B cell (primary cell): ENCODE measurements at regions not wholly inside any gene's neighbourhood (a gene's known extent, or its start where the extent isn't known, plus 50 kb on each side); places are given as distances from the start of the nearest gene placed in this dataset.
"Not testable (repeated sequence)": the region's sequence is repeated elsewhere in the genome, so short reads cannot be mapped to it uniquely, and the experiment has no call there.

ENCODE experiments used
- ATAC-seq: fragments of 200-7000 bp; cut with Tn5 transposase; one replicate; pipeline ENCODE4 v1.10.0; 2021; ENCODE audit warnings: low read depth, mild to moderate bottlenecking, moderate number of reproducible peaks, moderate library complexity
- CTCF ChIA-PET: fragments of 350-600 bp; sonication (Branson Sonifier 250); formaldehyde crosslinking; loops from one replicate; lab custom pipeline; 2021; ENCODE audit warnings: antibody characterized with exemption, inconsistent platforms; lab: Charles Lee
- POLR2A ChIA-PET: fragments of 350-600 bp; sonication (Branson Sonifier 250); formaldehyde crosslinking; loops from one replicate; lab custom pipeline; 2021; ENCODE audit warnings: antibody characterized with exemption; lab: Charles Lee
- DNase-seq: peaks from one replicate; pipeline ENCODE4 v3.0.0; 2013
- H2AFZ ChIP-seq: 2 replicates; pipeline ENCODE4 v1.6.1; 2012; ENCODE audit warnings: mild to moderate bottlenecking, low read depth, low read length; ENCODE audit not compliant: insufficient read depth, poor library complexity, severe bottlenecking
- H3K27ac ChIP-seq, 2 donors: 1 replicate in 1 of 2; 2 replicates in 1 of 2; pipeline ENCODE4 v1.5.1; 2012 to 2013; ENCODE audit warnings: low read length in 2 of 2, mild to moderate bottlenecking in 2 of 2, moderate library complexity in 1 of 2
- H3K27me3 ChIP-seq, 4 experiments: fragments of 200-600 bp in 1 of 4; sonication (generic) in 1 of 4; replicated peaks in 1 of 4; 1 replicate in 2 of 4; 2 replicates in 2 of 4; pipeline versions ENCODE4 v1.6.1 to v1.7.0; 2013 to 2016; ENCODE audit warnings: low read length in 3 of 4, mild to moderate bottlenecking in 2 of 4, mixed read lengths in 1 of 4, moderate library complexity in 1 of 4; ENCODE audit not compliant: insufficient read depth in 4 of 4, control insufficient read depth in 3 of 4; ENCODE audit errors: control extremely low read depth in 1 of 4
- H3K36me3 ChIP-seq, 2 experiments: replicated peaks in 1 of 2; 1 replicate in 1 of 2; 2 replicates in 1 of 2; pipeline versions ENCODE4 v1.6.1 to v1.7.1; 2013; ENCODE audit warnings: low read length in 1 of 2; ENCODE audit not compliant: insufficient read depth in 2 of 2, control insufficient read depth in 1 of 2; ENCODE audit errors: control extremely low read depth in 1 of 2, extremely low read depth in 1 of 2
- H3K4me1 ChIP-seq, 2 donors: fragments of 200-600 bp in 1 of 2; sonication (generic) in 1 of 2; 1 replicate in 1 of 2; 2 replicates in 1 of 2; pipeline versions ENCODE4 v1.5.1 to v1.6.1; 2013 to 2017; ENCODE audit warnings: low read length in 2 of 2; ENCODE audit not compliant: control insufficient read depth in 2 of 2, insufficient read depth in 2 of 2
- H3K4me2 ChIP-seq: replicated peaks from 2 replicates; pipeline ENCODE3; 2012; ENCODE audit warnings: mild to moderate bottlenecking, low read depth, low read length; ENCODE audit not compliant: poor library complexity, severe bottlenecking
- H3K4me3 ChIP-seq, 5 experiments: fragments of 200-600 bp in 1 of 5; sonication (generic) in 1 of 5; 1 replicate in 3 of 5; 2 replicates in 2 of 5; pipeline versions ENCODE4 v1.5.1 to v1.7.0; 2011 to 2016; ENCODE audit warnings: low read length in 4 of 5, mild to moderate bottlenecking in 4 of 5, low read depth in 2 of 5, control low read depth in 1 of 5, moderate library complexity in 1 of 5; ENCODE audit not compliant: insufficient read depth in 1 of 5; ENCODE audit errors: control extremely low read depth in 1 of 5, extremely low read depth in 1 of 5
- H3K79me2 ChIP-seq: fragments of 200-600 bp; sonication (generic); one replicate; pipeline ENCODE4 v1.6.0; 2016; ENCODE audit warnings: low read length; ENCODE audit not compliant: control insufficient read depth, insufficient read depth
- H3K9ac ChIP-seq: fragments of 200-600 bp; sonication (generic); 2 replicates; pipeline ENCODE4 v1.6.1; 2017; ENCODE audit warnings: mild to moderate bottlenecking, low read length, moderate library complexity
- H3K9me3 ChIP-seq, 3 donors: one replicate each; pipeline versions ENCODE4 v1.6.1 to v1.7.1; 2013; ENCODE audit warnings: low read length in 2 of 3; ENCODE audit not compliant: control insufficient read depth in 2 of 3, insufficient read depth in 1 of 3; ENCODE audit errors: control extremely low read depth in 1 of 3
- H4K20me1 ChIP-seq: 2 replicates; pipeline ENCODE4 v1.6.0; 2012; ENCODE audit warnings: mild to moderate bottlenecking, low read length; ENCODE audit not compliant: insufficient read depth, control insufficient read depth, poor library complexity, severe bottlenecking
- H3K27ac Mint-ChIP-seq: one replicate; pipeline ENCODE4 v1.8.0; 2021; ENCODE audit warnings: mixed read lengths
- H3K27me3 Mint-ChIP-seq: one replicate; pipeline ENCODE4 v1.8.0; 2021; ENCODE audit warnings: mixed read lengths
- H3K4me1 Mint-ChIP-seq: one replicate; pipeline ENCODE4 v1.8.0; 2021; ENCODE audit warnings: mixed read lengths
- H3K4me3 Mint-ChIP-seq: one replicate; pipeline ENCODE4 v1.8.0; 2021; ENCODE audit warnings: mixed read lengths
- H3K9me3 Mint-ChIP-seq: one replicate; pipeline ENCODE4 v1.8.0; 2022; ENCODE audit warnings: mixed read lengths; ENCODE audit not compliant: insufficient read depth
- EZH2 ChIP-seq: IDR thresholded peaks from 2 replicates; pipeline ENCODE4 v1.6.1; 2012; ENCODE audit warnings: borderline replicate concordance, low read depth, mild to moderate bottlenecking, moderate library complexity, low read length; ENCODE audit not compliant: insufficient read depth, poor library complexity, severe bottlenecking
- WGBS: methylation state at CpG from one replicate; pipeline ENCODE4 v1.1.5; 2013; ENCODE audit warnings: missing lambda C conversion rate; ENCODE audit not compliant: insufficient coverage; 5-methylcytosine and 5-hydroxymethylcytosine counted together
- intact Hi-C: fragments of 100-400 bp; cut with micrococcal nuclease; formaldehyde crosslinking; loops from one replicate; pipeline ENCODE4 v1.10.0; 2022
- TF ChIP-seq, protein P1 (sequence below): fragments of 200-600 bp; IDR thresholded peaks from one replicate; pipeline ENCODE4 v1.8.0; 2022; ENCODE audit warnings: antibody characterized with exemption, mild to moderate bottlenecking

DNA sequence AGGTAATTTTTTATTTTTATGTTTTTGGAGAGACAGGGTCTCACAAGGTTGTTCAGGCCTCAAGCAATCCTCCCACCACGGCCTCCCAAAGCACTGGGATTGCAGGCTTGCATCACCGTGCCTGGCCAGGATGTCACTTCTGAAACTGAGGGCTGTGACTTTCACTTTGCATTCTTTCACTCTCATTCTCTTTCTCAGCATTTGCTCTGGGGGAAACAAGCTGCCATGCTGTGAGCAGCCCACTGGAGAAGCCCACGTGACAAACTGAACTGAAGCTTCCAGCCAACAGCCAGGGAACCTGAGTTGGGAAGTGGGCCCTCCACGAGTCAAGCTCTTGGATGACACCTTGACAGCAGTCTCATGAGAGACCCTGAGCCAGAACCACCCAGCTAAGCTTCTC, 109.4 kb downstream of the C5orf15 start:
- H3K27ac ChIP-seq, result no peak overlapping the region
- POLR2A ChIA-PET, result no interaction called here

DNA sequence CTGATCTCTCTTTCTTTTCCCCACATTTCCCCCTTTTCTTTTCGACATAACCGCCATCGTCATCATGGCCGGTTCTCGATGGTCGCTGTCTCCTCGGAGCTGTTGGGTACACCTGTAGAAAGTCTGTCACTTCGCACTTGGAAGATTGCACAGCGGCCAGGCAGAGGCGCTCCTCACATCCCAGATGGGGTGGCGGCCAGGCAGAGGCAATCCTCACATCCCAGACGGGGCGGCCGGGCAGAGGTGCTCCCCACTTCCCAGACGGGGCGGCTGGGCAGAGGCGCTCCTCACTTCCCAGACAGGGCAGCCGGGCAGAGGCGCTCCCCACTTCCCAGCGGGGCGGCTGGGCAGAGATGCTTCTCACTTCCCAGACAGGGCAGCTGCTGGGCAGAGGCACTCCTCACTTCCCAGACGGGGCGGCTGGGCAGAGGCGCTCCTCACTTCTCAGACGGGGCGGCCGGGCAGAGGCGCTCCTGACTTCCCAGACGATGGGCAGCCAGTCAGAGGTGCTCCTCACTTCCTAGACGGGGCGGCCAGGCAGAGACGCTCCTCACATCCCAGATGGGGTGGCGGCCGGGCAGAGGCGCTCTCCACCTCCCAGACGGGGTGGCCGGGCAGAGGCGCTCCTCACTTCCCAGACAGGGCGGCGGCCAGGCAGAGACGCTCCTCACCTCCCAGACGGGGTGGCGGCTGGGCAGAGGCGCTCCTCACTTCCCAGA, 110.7 kb downstream of the C5orf15 start:
- H4K20me1 ChIP-seq, H3K9ac ChIP-seq, H3K79me2 ChIP-seq, H3K4me3 ChIP-seq, CTCF ChIA-PET, H3K27ac Mint-ChIP-seq, DNase-seq, intact Hi-C loops, H3K4me3 Mint-ChIP-seq, H3K9me3 Mint-ChIP-seq, H3K27ac ChIP-seq, H3K27me3 ChIP-seq, POLR2A ChIA-PET, H3K27me3 Mint-ChIP-seq, H2AFZ ChIP-seq, H3K4me2 ChIP-seq, ATAC-seq, H3K36me3 ChIP-seq: not testable (repeated sequence)
- 92% methylated on average over 44 of the region's 44 CpGs for WGBS
- H3K4me1 Mint-ChIP-seq, result peaks cover 16% of the 10 kb centered on the region
- Histone ChIP-seq H3K9me3 (peaks cover 0 to 12% (median 0%) of the 10 kb centered on the region in 3 donors), H3K4me1 (peaks cover 25 to 26% of the 10 kb centered on the region in 2 donors)

More for the DNA sequence above, 109.4 kb downstream of the C5orf15 start:
- Histone ChIP-seq H3K4me1 (peaks cover 27 to 28% of the 10 kb centered on the region in 2 donors), H3K9me3 (peaks cover 0 to 12% (median 0%) of the 10 kb centered on the region in 3 donors), H3K36me3 (no peaks in the 10 kb centered on the region), H3K79me2 (no peaks in the 10 kb centered on the region), H3K4me3 (no peak overlapping the region), H3K4me2 (no peak overlapping the region), H3K9ac (no peak overlapping the region), H4K20me1 (no peaks in the 10 kb centered on the region), H2AFZ (no peak overlapping the region), H3K27me3 (no peaks in the 10 kb centered on the region)
- H3K27ac Mint-ChIP-seq, result no peak overlapping the region
- CTCF ChIA-PET, result interaction anchor here (1.0 to 1.4 kb wide), 2 partner anchors 10 to 34 kb away, joined by 3 to 8 read pairs; no protein-coding TSS in a partner anchor
- WGBS, result 73% methylated on average over 4 of the region's 4 CpGs
- DNase-seq, result no peak
- no peak overlapping the region for H3K4me3 Mint-ChIP-seq
- no peaks in the 10 kb centered on the region for H3K9me3 Mint-ChIP-seq
- H3K4me1 Mint-ChIP-seq, result peaks cover 17% of the 10 kb centered on the region
- ATAC-seq, result no peak
- H3K27me3 Mint-ChIP-seq, result peaks cover under 1% of the 10 kb centered on the region
- TF ChIP-seq EZH2, result no peak
- TF ChIP-seq, protein P1, sequence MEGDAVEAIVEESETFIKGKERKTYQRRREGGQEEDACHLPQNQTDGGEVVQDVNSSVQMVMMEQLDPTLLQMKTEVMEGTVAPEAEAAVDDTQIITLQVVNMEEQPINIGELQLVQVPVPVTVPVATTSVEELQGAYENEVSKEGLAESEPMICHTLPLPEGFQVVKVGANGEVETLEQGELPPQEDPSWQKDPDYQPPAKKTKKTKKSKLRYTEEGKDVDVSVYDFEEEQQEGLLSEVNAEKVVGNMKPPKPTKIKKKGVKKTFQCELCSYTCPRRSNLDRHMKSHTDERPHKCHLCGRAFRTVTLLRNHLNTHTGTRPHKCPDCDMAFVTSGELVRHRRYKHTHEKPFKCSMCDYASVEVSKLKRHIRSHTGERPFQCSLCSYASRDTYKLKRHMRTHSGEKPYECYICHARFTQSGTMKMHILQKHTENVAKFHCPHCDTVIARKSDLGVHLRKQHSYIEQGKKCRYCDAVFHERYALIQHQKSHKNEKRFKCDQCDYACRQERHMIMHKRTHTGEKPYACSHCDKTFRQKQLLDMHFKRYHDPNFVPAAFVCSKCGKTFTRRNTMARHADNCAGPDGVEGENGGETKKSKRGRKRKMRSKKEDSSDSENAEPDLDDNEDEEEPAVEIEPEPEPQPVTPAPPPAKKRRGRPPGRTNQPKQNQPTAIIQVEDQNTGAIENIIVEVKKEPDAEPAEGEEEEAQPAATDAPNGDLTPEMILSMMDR, result no peak
- intact Hi-C loops, result no loop called here
